ENCODE measurements at regions not wholly inside any gene's neighbourhood (a gene's known extent, or its start where the extent isn't known, plus 50 kb on each side); places are given as distances from the start of the nearest gene placed in this dataset.

- H3K4me1 ChIP-seq (ENCODE audit: control insufficient read depth in 1 of 2, insufficient read depth in 2 of 2, low read length in 2 of 2), result peaks cover 0 to 2% of the 10 kb centered on the region in 2 experiments
- no peak overlapping the region for H3K4ac ChIP-seq (ENCODE audit: low read depth, low read length)
- H2BK12ac ChIP-seq (ENCODE audit: low read length), result no peak overlapping the region
- H3K79me1 ChIP-seq (ENCODE audit: low read length), result peaks cover 3% of the 10 kb centered on the region
- no peak overlapping the region for H3K4me3 ChIP-seq (ENCODE audit: low read depth, low read length)
- H4K12ac ChIP-seq (ENCODE audit: low read depth, low read length), result no peak overlapping the region
- H2BK120ac ChIP-seq (ENCODE audit: insufficient read depth, low read length, poor library complexity), result no peak overlapping the region
- H3K27me3 ChIP-seq (ENCODE audit: insufficient read depth, low read length), result no peaks in the 10 kb centered on the region
- H2AFZ ChIP-seq (ENCODE audit: insufficient read depth, low read length, poor library complexity), result no peak overlapping the region
- H2AK5ac ChIP-seq (ENCODE audit: low read length), result no peak overlapping the region
- no peak overlapping the region for H3K18ac ChIP-seq (ENCODE audit: low read length)
- H3K36me3 ChIP-seq (ENCODE audit: control insufficient read depth in 1 of 2, insufficient read depth in 2 of 2, low read length in 2 of 2), result no peaks in the 10 kb centered on the region
- peak in 1 of 2 donors; percentile 11 for DNase-seq
- no peak overlapping the region for H3K14ac ChIP-seq (ENCODE audit: low read length)
- no peak overlapping the region for H4K8ac ChIP-seq (ENCODE audit: low read depth, low read length)
- no peak overlapping the region for H2BK5ac ChIP-seq (ENCODE audit: low read depth, low read length, poor library complexity)
- no peak overlapping the region for H3K23ac ChIP-seq (ENCODE audit: low read length)
- H4K91ac ChIP-seq (ENCODE audit: low read depth, low read length), result no peak overlapping the region
- no peak overlapping the region for H3K4me2 ChIP-seq (ENCODE audit: low read length)
- H3K9ac ChIP-seq (ENCODE audit: low read length), result no peak overlapping the region
- H3K27ac ChIP-seq (ENCODE audit: low read depth, low read length), result no peak overlapping the region
- no peaks in the 10 kb centered on the region for H3K9me3 ChIP-seq (ENCODE audit: insufficient read depth, low read depth, low read length)
- WGBS (ENCODE audit: extremely low coverage, insufficient coverage, insufficient read length), result no CpG with 5 or more reads among the region's 2 CpGs
- no peaks in the 10 kb centered on the region for H3K79me2 ChIP-seq (ENCODE audit: control insufficient read depth, insufficient read depth, low read length, poor library complexity)
Measured at GRCh38 chr14:84202486-84202885, 1327.5 kb upstream of the FLRT2 start.

- Histone ChIP-seq H4K8ac (ENCODE audit: low read depth, low read length) (no peak overlapping the region), H3K9me3 (ENCODE audit: insufficient read depth, low read depth, low read length) (no peaks in the 10 kb centered on the region), H3K18ac (ENCODE audit: low read length) (no peak overlapping the region), H3K23ac (ENCODE audit: low read length) (no peak overlapping the region), H2BK120ac (ENCODE audit: insufficient read depth, low read length, poor library complexity) (no peak overlapping the region), H3K27me3 (ENCODE audit: insufficient read depth, low read length) (no peaks in the 10 kb centered on the region), H3K14ac (ENCODE audit: low read length) (no peak overlapping the region), H3K4me2 (ENCODE audit: low read length) (no peak overlapping the region), H3K27ac (ENCODE audit: low read depth, low read length) (no peak overlapping the region), H4K91ac (ENCODE audit: low read depth, low read length) (no peak overlapping the region), H3K4me3 (ENCODE audit: low read depth, low read length) (no peak overlapping the region), H3K79me2 (ENCODE audit: control insufficient read depth, insufficient read depth, low read length, poor library complexity) (no peaks in the 10 kb centered on the region), H2BK12ac (ENCODE audit: low read length) (no peak overlapping the region), H3K4ac (ENCODE audit: low read depth, low read length) (no peak overlapping the region), H2BK5ac (ENCODE audit: low read depth, low read length, poor library complexity) (no peak overlapping the region), H3K36me3 (ENCODE audit: control insufficient read depth in 1 of 2, insufficient read depth in 2 of 2, low read length in 2 of 2) (no peaks in the 10 kb centered on the region), H3K4me1 (ENCODE audit: control insufficient read depth in 1 of 2, insufficient read depth in 2 of 2, low read length in 2 of 2) (peaks cover 0 to 4% of the 10 kb centered on the region in 2 experiments), H2AK5ac (ENCODE audit: low read length) (no peak overlapping the region), H2AFZ (ENCODE audit: insufficient read depth, low read length, poor library complexity) (no peak overlapping the region), H3K9ac (ENCODE audit: low read length) (no peak overlapping the region), H3K79me1 (ENCODE audit: low read length) (peaks cover 3% of the 10 kb centered on the region), H4K12ac (ENCODE audit: low read depth, low read length) (no peak overlapping the region)
- DNase-seq, result no peak
Measured at GRCh38 chr14:84203896-84204295, 1326.0 kb upstream of the FLRT2 start.

GRCh38 chr14:84208451-84208850, 1321.5 kb upstream of the FLRT2 start:
- no peak overlapping the region for H3K4ac ChIP-seq (ENCODE audit: low read depth, low read length)
- H3K27me3 ChIP-seq (ENCODE audit: insufficient read depth, low read length), result no peaks in the 10 kb centered on the region
- H4K91ac ChIP-seq (ENCODE audit: low read depth, low read length), result no peak overlapping the region
- H3K4me3 ChIP-seq (ENCODE audit: low read depth, low read length), result no peak overlapping the region
- H2BK120ac ChIP-seq (ENCODE audit: insufficient read depth, low read length, poor library complexity), result no peak overlapping the region
- no peaks in the 10 kb centered on the region for H3K79me1 ChIP-seq (ENCODE audit: low read length)
- no peak overlapping the region for H4K8ac ChIP-seq (ENCODE audit: low read depth, low read length)
- H3K18ac ChIP-seq (ENCODE audit: low read length), result no peak overlapping the region
- no peak overlapping the region for H2AFZ ChIP-seq (ENCODE audit: insufficient read depth, low read length, poor library complexity)
- no peak overlapping the region for H3K23ac ChIP-seq (ENCODE audit: low read length)
- H3K79me2 ChIP-seq (ENCODE audit: control insufficient read depth, insufficient read depth, low read length, poor library complexity), result no peaks in the 10 kb centered on the region
- H2BK12ac ChIP-seq (ENCODE audit: low read length), result no peak overlapping the region
- H3K4me1 ChIP-seq (ENCODE audit: control insufficient read depth in 1 of 2, insufficient read depth in 2 of 2, low read length in 2 of 2), result peaks cover 0 to 1% of the 10 kb centered on the region in 2 experiments
- H3K4me2 ChIP-seq (ENCODE audit: low read length), result no peak overlapping the region
- no peak overlapping the region for H3K27ac ChIP-seq (ENCODE audit: low read depth, low read length)
- H4K12ac ChIP-seq (ENCODE audit: low read depth, low read length), result no peak overlapping the region
- no peaks in the 10 kb centered on the region for H3K9me3 ChIP-seq (ENCODE audit: insufficient read depth, low read depth, low read length)
- WGBS (ENCODE audit: extremely low coverage, insufficient coverage, insufficient read length), result no CpG with 5 or more reads among the region's 7 CpGs
- no peak overlapping the region for H3K14ac ChIP-seq (ENCODE audit: low read length)
- no peak overlapping the region for H3K9ac ChIP-seq (ENCODE audit: low read length)
- DNase-seq, result no peak
- no peak overlapping the region for H2BK5ac ChIP-seq (ENCODE audit: low read depth, low read length, poor library complexity)
- H3K36me3 ChIP-seq (ENCODE audit: control insufficient read depth in 1 of 2, insufficient read depth in 2 of 2, low read length in 2 of 2), result no peaks in the 10 kb centered on the region
- no peak overlapping the region for H2AK5ac ChIP-seq (ENCODE audit: low read length)

DNA sequence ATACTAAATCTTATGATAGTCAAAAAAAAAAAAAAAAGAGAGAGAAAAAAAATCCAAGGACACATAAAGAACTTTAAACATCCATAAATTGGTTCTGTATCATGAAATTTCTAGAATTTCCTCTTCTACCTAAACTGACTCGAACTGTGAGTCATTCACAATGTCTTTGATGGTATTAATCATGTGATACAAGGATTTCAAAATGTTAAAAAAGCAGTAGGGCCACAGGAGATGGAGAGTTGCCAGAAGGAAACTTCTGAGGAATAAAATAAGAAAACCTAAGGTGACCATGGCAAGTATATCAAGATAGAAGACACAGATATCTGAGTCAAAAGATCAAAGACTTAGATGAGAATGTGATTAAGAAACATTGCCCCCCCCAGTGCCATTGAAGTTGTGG, 1320.9 kb upstream of the FLRT2 start:
- Histone ChIP-seq H3K36me3 (ENCODE audit: control insufficient read depth in 1 of 2, insufficient read depth in 2 of 2, low read length in 2 of 2) (no peaks in the 10 kb centered on the region), H3K79me2 (ENCODE audit: control insufficient read depth, insufficient read depth, low read length, poor library complexity) (no peaks in the 10 kb centered on the region), H3K79me1 (ENCODE audit: low read length) (no peaks in the 10 kb centered on the region), H4K12ac (ENCODE audit: low read depth, low read length) (no peak overlapping the region), H3K27me3 (ENCODE audit: insufficient read depth, low read length) (no peaks in the 10 kb centered on the region), H3K14ac (ENCODE audit: low read length) (no peak overlapping the region), H3K9ac (ENCODE audit: low read length) (no peak overlapping the region), H3K18ac (ENCODE audit: low read length) (no peak overlapping the region), H2BK12ac (ENCODE audit: low read length) (no peak overlapping the region), H2BK5ac (ENCODE audit: low read depth, low read length, poor library complexity) (no peak overlapping the region), H3K23ac (ENCODE audit: low read length) (no peak overlapping the region), H4K91ac (ENCODE audit: low read depth, low read length) (no peak overlapping the region), H3K9me3 (ENCODE audit: insufficient read depth, low read depth, low read length) (no peaks in the 10 kb centered on the region), H2AK5ac (ENCODE audit: low read length) (no peak overlapping the region), H4K8ac (ENCODE audit: low read depth, low read length) (no peak overlapping the region), H3K4me1 (ENCODE audit: control insufficient read depth in 1 of 2, insufficient read depth in 2 of 2, low read length in 2 of 2) (peaks cover 0 to 1% of the 10 kb centered on the region in 2 experiments), H2BK120ac (ENCODE audit: insufficient read depth, low read length, poor library complexity) (no peak overlapping the region), H3K4ac (ENCODE audit: low read depth, low read length) (no peak overlapping the region), H3K4me2 (ENCODE audit: low read length) (no peak overlapping the region), H2AFZ (ENCODE audit: insufficient read depth, low read length, poor library complexity) (no peak overlapping the region), H3K27ac (ENCODE audit: low read depth, low read length) (no peak overlapping the region), H3K4me3 (ENCODE audit: low read depth, low read length) (no peak overlapping the region)
- no peak for DNase-seq
- no CpG with 5 or more reads among the region's 1 CpG for WGBS (ENCODE audit: extremely low coverage, insufficient coverage, insufficient read length)
